ENCODE measurements at regions not wholly inside any gene's neighbourhood (a gene's known extent, or its start where the extent isn't known, plus 50 kb on each side); places are given as distances from the start of the nearest gene placed in this dataset.

- DNase-seq: no peak
Measured at GRCh38 chr5:129821477-129822131, 73.7 kb downstream of the MINAR2 start.

GRCh38 chr5:129830288-129830687, 74.0 kb upstream of the CHSY3 start:
- no peak for DNase-seq

- DNase-seq: no peak
Measured at GRCh38 chr5:129836321-129836720, 67.9 kb upstream of the CHSY3 start.

- no peak for DNase-seq
Measured at GRCh38 chr5:129844764-129845163, 59.5 kb upstream of the CHSY3 start.

- peak; percentile 89 for DNase-seq
Measured at GRCh38 chr5:129852747-129853352, 51.4 kb upstream of the CHSY3 start.

- no peak for DNase-seq
Measured at GRCh38 chr5:129853588-129853987, 50.7 kb upstream of the CHSY3 start.
